ENCODE measurements at regions not wholly inside any gene's neighbourhood (a gene's known extent, or its start where the extent isn't known, plus 50 kb on each side); places are given as distances from the start of the nearest gene placed in this dataset.
"Not testable (repeated sequence)": the region's sequence is repeated elsewhere in the genome, so short reads cannot be mapped to it uniquely, and the experiment has no call there.

DNA sequence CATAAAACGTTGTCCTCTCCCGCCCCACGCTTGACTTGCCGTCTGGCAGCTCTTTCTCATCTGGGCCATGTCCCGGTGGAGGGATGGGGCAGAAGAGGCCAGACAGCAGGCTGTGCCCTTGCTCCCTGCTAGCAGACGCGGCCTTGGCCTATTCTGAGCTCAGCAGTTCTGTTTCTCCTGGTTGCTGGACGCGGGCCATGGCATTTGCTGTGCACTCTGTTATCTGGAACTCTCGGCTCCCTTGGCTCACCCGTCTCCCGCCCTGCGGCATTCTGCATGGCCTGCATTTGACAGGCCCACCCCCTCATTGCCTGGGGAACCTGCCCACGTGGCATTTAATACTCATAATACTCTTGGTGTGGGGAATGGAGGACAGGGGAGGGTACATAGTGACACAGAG, 146.3 kb downstream of the BCL2L11 start:
- TF ChIP-seq, protein P1, sequence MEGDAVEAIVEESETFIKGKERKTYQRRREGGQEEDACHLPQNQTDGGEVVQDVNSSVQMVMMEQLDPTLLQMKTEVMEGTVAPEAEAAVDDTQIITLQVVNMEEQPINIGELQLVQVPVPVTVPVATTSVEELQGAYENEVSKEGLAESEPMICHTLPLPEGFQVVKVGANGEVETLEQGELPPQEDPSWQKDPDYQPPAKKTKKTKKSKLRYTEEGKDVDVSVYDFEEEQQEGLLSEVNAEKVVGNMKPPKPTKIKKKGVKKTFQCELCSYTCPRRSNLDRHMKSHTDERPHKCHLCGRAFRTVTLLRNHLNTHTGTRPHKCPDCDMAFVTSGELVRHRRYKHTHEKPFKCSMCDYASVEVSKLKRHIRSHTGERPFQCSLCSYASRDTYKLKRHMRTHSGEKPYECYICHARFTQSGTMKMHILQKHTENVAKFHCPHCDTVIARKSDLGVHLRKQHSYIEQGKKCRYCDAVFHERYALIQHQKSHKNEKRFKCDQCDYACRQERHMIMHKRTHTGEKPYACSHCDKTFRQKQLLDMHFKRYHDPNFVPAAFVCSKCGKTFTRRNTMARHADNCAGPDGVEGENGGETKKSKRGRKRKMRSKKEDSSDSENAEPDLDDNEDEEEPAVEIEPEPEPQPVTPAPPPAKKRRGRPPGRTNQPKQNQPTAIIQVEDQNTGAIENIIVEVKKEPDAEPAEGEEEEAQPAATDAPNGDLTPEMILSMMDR (IDR thresholded peaks at IDR 0.05; ENCODE audit: borderline replicate concordance, extremely low read depth, low read length, poor library complexity, severe bottlenecking): not testable (repeated sequence)
- not testable (repeated sequence) for TF ChIP-seq EZH2 (IDR thresholded peaks at IDR 0.05; ENCODE audit: borderline replicate concordance, low read depth, low read length, severe bottlenecking)
